ENCODE measurements at regions not wholly inside any gene's neighbourhood (a gene's known extent, or its start where the extent isn't known, plus 50 kb on each side); places are given as distances from the start of the nearest gene placed in this dataset.

GRCh38 chr3:159929171-159930141 is 59.2 kb upstream of the IL12A start:
- Histone ChIP-seq H3K9me3 (replicated peaks) (no peaks in the 10 kb centered on the region), H3K36me3 (no peaks in the 10 kb centered on the region), H3K4me3 (no peak overlapping the region), H3K27me3 (no peaks in the 10 kb centered on the region), H3K4me1 (0 out of 2 replicates have a peak, but pooled peaks cover 4% of the 10 kb centered on the region), H3K27ac (peak overlapping the region; percentile 24)
- DNase-seq: peak in 1 of 2 experiments; percentile 11

GRCh38 chr3:159934216-159934615 is 54.4 kb upstream of the IL12A start:
- Histone ChIP-seq H3K4me3 (no peak overlapping the region), H3K9me3 (replicated peaks) (no peaks in the 10 kb centered on the region), H3K27ac (no peak overlapping the region), H3K36me3 (no peaks in the 10 kb centered on the region), H3K4me1 (0 out of 2 replicates have a peak, but pooled peaks cover 4% of the 10 kb centered on the region), H3K27me3 (no peaks in the 10 kb centered on the region)
- DNase-seq: no peak

GRCh38 chr3:159936541-159936940 is 52.1 kb upstream of the IL12A start:
- H3K4me3 ChIP-seq: no peak overlapping the region
- H3K27me3 ChIP-seq: no peaks in the 10 kb centered on the region
- no peaks in the 10 kb centered on the region for H3K9me3 ChIP-seq (replicated peaks)
- no peaks in the 10 kb centered on the region for H3K4me1 ChIP-seq
- DNase-seq: no peak
- no peaks in the 10 kb centered on the region for H3K36me3 ChIP-seq
- no peak overlapping the region for H3K27ac ChIP-seq

- no peaks in the 10 kb centered on the region for H3K9me3 ChIP-seq (replicated peaks)
- H3K4me1 ChIP-seq: no peaks in the 10 kb centered on the region
- no peaks in the 10 kb centered on the region for H3K27me3 ChIP-seq
- H3K36me3 ChIP-seq: no peaks in the 10 kb centered on the region
- no peak for DNase-seq
- H3K4me3 ChIP-seq: no peak overlapping the region
- no peak overlapping the region for H3K27ac ChIP-seq
These were observed 51.0 kb upstream of the IL12A start for GRCh38 chr3:159937561-159938166.

- DNase-seq: no peak
- H3K27ac ChIP-seq: no peak overlapping the region
- H3K4me1 ChIP-seq: no peaks in the 10 kb centered on the region
- H3K9me3 ChIP-seq (replicated peaks): no peaks in the 10 kb centered on the region
- no peaks in the 10 kb centered on the region for H3K27me3 ChIP-seq
- no peak overlapping the region for H3K4me3 ChIP-seq
- H3K36me3 ChIP-seq: no peaks in the 10 kb centered on the region
These were observed 49.9 kb upstream of the IL12A start for GRCh38 chr3:159938714-159939113.
